Uterus (tissue), 2 donors: ENCODE measurements at regions not wholly inside any gene's neighbourhood (a gene's known extent, or its start where the extent isn't known, plus 50 kb on each side); places are given as distances from the start of the nearest gene placed in this dataset.

Experiments used
- POLR2A ChIP-seq, 2 donors: fragments of 450-650 bp; IDR thresholded peaks; one replicate each; pipeline ENCODE4 v1.6.1; 2016; ENCODE audit warnings: antibody characterized with exemption in 2 of 2, mild to moderate bottlenecking in 1 of 2, moderate library complexity in 1 of 2
- TF ChIP-seq, protein P1 (sequence below), 4 experiments: fragments of 200-600 bp in 2 of 4; fragments of 450-650 bp in 2 of 4; sonication (generic) in 2 of 4; IDR thresholded peaks; one replicate each; pipeline ENCODE4 v1.5.1; 2016 to 2019; ENCODE audit warnings: antibody characterized with exemption in 4 of 4, mild to moderate bottlenecking in 2 of 4, moderate library complexity in 1 of 4

DNA sequence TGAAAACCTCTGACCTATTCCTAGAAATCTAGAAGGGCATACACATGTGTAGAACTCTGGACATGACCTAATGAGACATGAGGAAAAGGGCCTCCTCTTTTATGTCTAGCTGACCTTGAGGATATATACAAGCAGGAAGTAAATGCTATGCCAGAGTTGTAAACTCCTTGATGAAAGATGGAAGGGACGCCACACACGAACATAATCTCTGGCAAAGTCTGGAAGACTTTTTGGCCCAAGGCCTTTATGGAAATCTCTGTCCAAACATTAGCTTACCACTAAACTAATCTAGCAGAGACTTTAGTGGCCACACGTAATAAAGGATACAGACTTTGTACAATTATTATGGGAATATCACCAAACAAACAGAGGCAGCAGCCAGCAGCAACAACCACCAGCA, 138.1 kb upstream of the THSD7A start:
- TF ChIP-seq POLR2A (IDR thresholded peaks at IDR 0.05) = no peak
- TF ChIP-seq, protein P1, sequence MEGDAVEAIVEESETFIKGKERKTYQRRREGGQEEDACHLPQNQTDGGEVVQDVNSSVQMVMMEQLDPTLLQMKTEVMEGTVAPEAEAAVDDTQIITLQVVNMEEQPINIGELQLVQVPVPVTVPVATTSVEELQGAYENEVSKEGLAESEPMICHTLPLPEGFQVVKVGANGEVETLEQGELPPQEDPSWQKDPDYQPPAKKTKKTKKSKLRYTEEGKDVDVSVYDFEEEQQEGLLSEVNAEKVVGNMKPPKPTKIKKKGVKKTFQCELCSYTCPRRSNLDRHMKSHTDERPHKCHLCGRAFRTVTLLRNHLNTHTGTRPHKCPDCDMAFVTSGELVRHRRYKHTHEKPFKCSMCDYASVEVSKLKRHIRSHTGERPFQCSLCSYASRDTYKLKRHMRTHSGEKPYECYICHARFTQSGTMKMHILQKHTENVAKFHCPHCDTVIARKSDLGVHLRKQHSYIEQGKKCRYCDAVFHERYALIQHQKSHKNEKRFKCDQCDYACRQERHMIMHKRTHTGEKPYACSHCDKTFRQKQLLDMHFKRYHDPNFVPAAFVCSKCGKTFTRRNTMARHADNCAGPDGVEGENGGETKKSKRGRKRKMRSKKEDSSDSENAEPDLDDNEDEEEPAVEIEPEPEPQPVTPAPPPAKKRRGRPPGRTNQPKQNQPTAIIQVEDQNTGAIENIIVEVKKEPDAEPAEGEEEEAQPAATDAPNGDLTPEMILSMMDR (IDR thresholded peaks at IDR 0.05) = no peak
